HG02610 (cell line): ENCODE measurements at regions not wholly inside any gene's neighbourhood (a gene's known extent, or its start where the extent isn't known, plus 50 kb on each side); places are given as distances from the start of the nearest gene placed in this dataset.

ENCODE experiments used
- ATAC-seq: cut with Tn5 transposase; IDR thresholded peaks from one replicate; pipeline ENCODE4 v1.9.1; 2021; ENCODE audit warnings: mild to moderate bottlenecking, moderate library complexity; ENCODE audit not compliant: unreplicated experiment

GRCh38 chr1:68953311-68953710 lies 456.4 kb upstream of the DEPDC1 start:
- no peak for ATAC-seq

GRCh38 chr1:68954841-68955240 lies 458.0 kb upstream of the DEPDC1 start:
- ATAC-seq, result no peak

GRCh38 chr1:68955424-68955823 lies 458.5 kb upstream of the DEPDC1 start:
- ATAC-seq, result no peak

GRCh38 chr1:68958958-68959357 lies 462.1 kb upstream of the DEPDC1 start:
- ATAC-seq, result no peak

GRCh38 chr1:68959461-68960030 lies 462.7 kb upstream of the DEPDC1 start:
- ATAC-seq, result no peak

GRCh38 chr1:68961143-68961542 lies 464.3 kb upstream of the DEPDC1 start:
- no peak for ATAC-seq

- ATAC-seq, result no peak
Observed at GRCh38 chr1:68963353-68963752, 466.5 kb upstream of the DEPDC1 start.

GRCh38 chr1:68969441-68969840 lies 472.6 kb upstream of the DEPDC1 start:
- ATAC-seq, result peak; percentile 69

GRCh38 chr1:68970571-68970970 lies 473.7 kb upstream of the DEPDC1 start:
- ATAC-seq, result no peak

- ATAC-seq, result no peak
Observed at GRCh38 chr1:68973459-68974244, 476.8 kb upstream of the DEPDC1 start.

- no peak for ATAC-seq
Observed at GRCh38 chr1:68974447-68974846, 477.6 kb upstream of the DEPDC1 start.

- ATAC-seq, result no peak
Observed at GRCh38 chr1:68975212-68975933, 478.5 kb upstream of the DEPDC1 start.

GRCh38 chr1:68976916-68977610 lies 480.2 kb upstream of the DEPDC1 start:
- ATAC-seq, result no peak

GRCh38 chr1:68979891-68980290 lies 483.0 kb upstream of the DEPDC1 start:
- no peak for ATAC-seq

GRCh38 chr1:68984289-68984688 lies 487.4 kb upstream of the DEPDC1 start:
- ATAC-seq, result no peak

GRCh38 chr1:68994096-68994495 lies 497.2 kb upstream of the DEPDC1 start:
- no peak for ATAC-seq

GRCh38 chr1:69016468-69016867 lies 519.6 kb upstream of the DEPDC1 start:
- ATAC-seq, result no peak

- no peak for ATAC-seq
Observed at GRCh38 chr1:69029649-69030048, 532.8 kb upstream of the DEPDC1 start.

GRCh38 chr1:69038379-69038778 lies 529.3 kb upstream of the LRRC7 start:
- ATAC-seq, result no peak

- no peak for ATAC-seq
Observed at GRCh38 chr1:69045572-69045971, 522.1 kb upstream of the LRRC7 start.

- peak; percentile 72 for ATAC-seq
Observed at GRCh38 chr1:69055194-69055593, 512.5 kb upstream of the LRRC7 start.
